ENCODE measurements at regions not wholly inside any gene's neighbourhood (a gene's known extent, or its start where the extent isn't known, plus 50 kb on each side); places are given as distances from the start of the nearest gene placed in this dataset.

- Histone ChIP-seq H3K4me2 (no peak overlapping the region), H3K79me2 (replicated peaks; ENCODE audit: insufficient read depth) (no peaks in the 10 kb centered on the region), H3K27me3 (ENCODE audit: insufficient read depth) (no peaks in the 10 kb centered on the region), H3K4me1 (ENCODE audit: insufficient read depth) (no peaks in the 10 kb centered on the region), H3K27ac (ENCODE audit: low read depth) (no peak overlapping the region), H4K20me1 (replicated peaks; ENCODE audit: insufficient read depth) (no peaks in the 10 kb centered on the region), H3K36me3 (ENCODE audit: insufficient read depth) (no peaks in the 10 kb centered on the region), H2AFZ (no peak overlapping the region), H3F3A (replicated peaks; ENCODE audit: low read depth) (no peaks in the 10 kb centered on the region), H3K4me3 (no peak overlapping the region), H3K9me2 (ENCODE audit: insufficient read depth) (no peaks in the 10 kb centered on the region)
- DNase-seq (ENCODE audit: low spot score) (no peak), ATAC-seq (no peak)
- Mint-ChIP-seq H3K9me3 (no peaks in the 10 kb centered on the region; the same call in 2 of the 3 replicates), H3K4me3 (no peak overlapping the region), H3K4me1 (no peaks in the 10 kb centered on the region), H3K36me3 (ENCODE audit: low read depth) (no peaks in the 10 kb centered on the region), H3K27me3 (ENCODE audit: insufficient read depth, low read depth, poor library complexity) (peaks cover 5% of the 10 kb centered on the region), H3K27ac (no peak overlapping the region)
- TF ChIP-seq POLR2AphosphoS5 (IDR thresholded peaks at IDR 0.05; ENCODE audit: low read depth) (no peak), REST (IDR thresholded peaks at IDR 0.05; ENCODE audit: unreplicated experiment) (no peak), JUNB (IDR thresholded peaks at IDR 0.05; ENCODE audit: unreplicated experiment) (no peak), ZNF331 (CRISPR knock-in tag; IDR thresholded peaks at IDR 0.05; ENCODE audit: low read depth) (no peak), ZNF462 (CRISPR knock-in tag; IDR thresholded peaks at IDR 0.05) (no peak), EZH2phosphoT487 (IDR thresholded peaks at IDR 0.05; ENCODE audit: unreplicated experiment) (no peak)
Observed at GRCh38 chr1:38712046-38712445, 147.5 kb downstream of the RRAGC start.

Measured in GM23338 (cell line).